ENCODE measurements at regions not wholly inside any gene's neighbourhood (a gene's known extent, or its start where the extent isn't known, plus 50 kb on each side); places are given as distances from the start of the nearest gene placed in this dataset.

- Histone ChIP-seq H2AFZ (ENCODE audit: low read length) (no peak overlapping the region), H4K20me1 (ENCODE audit: insufficient read depth, low read length, poor library complexity, severe bottlenecking) (no peaks in the 10 kb centered on the region), H3K4me2 (ENCODE audit: low read depth, low read length, poor library complexity, severe bottlenecking) (no peak overlapping the region), H3K9ac (ENCODE audit: low read depth, low read length, poor library complexity, severe bottlenecking) (no peak overlapping the region), H3K79me2 (ENCODE audit: insufficient read depth, low read length) (no peaks in the 10 kb centered on the region), H3K4me3 (ENCODE audit: low read length, poor library complexity, severe bottlenecking) (no peak overlapping the region), H3K9me2 (replicated peaks; ENCODE audit: low read depth, low read length) (no peaks in the 10 kb centered on the region), H3F3A (ENCODE audit: low read depth) (no peaks in the 10 kb centered on the region), H3K27me3 (ENCODE audit: insufficient read depth, low read length, poor library complexity, severe bottlenecking) (no peaks in the 10 kb centered on the region), H3K36me3 (ENCODE audit: insufficient read depth, low read length) (no peaks in the 10 kb centered on the region), H3K4me1 (ENCODE audit: insufficient read depth, low read length, poor library complexity, severe bottlenecking) (no peaks in the 10 kb centered on the region), H3K9me3 (ENCODE audit: insufficient read depth, low read depth, low read length) (no peaks in the 10 kb centered on the region)
- TF ChIP-seq EZH2phosphoT487 (IDR thresholded peaks at IDR 0.05; ENCODE audit: borderline replicate concordance) (no peak), CTCF (conservative IDR thresholded peaks at IDR 0.05; ENCODE audit: low read length) (no peak)
Measured at GRCh38 chr7:15764851-15765382, 78.4 kb upstream of the MEOX2 start.

- Histone ChIP-seq H3K9me3 (ENCODE audit: insufficient read depth, low read depth, low read length) (no peaks in the 10 kb centered on the region), H3K4me1 (ENCODE audit: insufficient read depth, low read length, poor library complexity, severe bottlenecking) (no peaks in the 10 kb centered on the region), H3K27me3 (ENCODE audit: insufficient read depth, low read length, poor library complexity, severe bottlenecking) (no peaks in the 10 kb centered on the region), H3K9ac (ENCODE audit: low read depth, low read length, poor library complexity, severe bottlenecking) (no peak overlapping the region), H3K4me3 (ENCODE audit: low read length, poor library complexity, severe bottlenecking) (no peak overlapping the region), H3K79me2 (ENCODE audit: insufficient read depth, low read length) (no peaks in the 10 kb centered on the region), H3K36me3 (ENCODE audit: insufficient read depth, low read length) (no peaks in the 10 kb centered on the region), H3K9me2 (replicated peaks; ENCODE audit: low read depth, low read length) (no peaks in the 10 kb centered on the region), H3K4me2 (ENCODE audit: low read depth, low read length, poor library complexity, severe bottlenecking) (no peak overlapping the region), H2AFZ (ENCODE audit: low read length) (no peak overlapping the region), H4K20me1 (ENCODE audit: insufficient read depth, low read length, poor library complexity, severe bottlenecking) (no peaks in the 10 kb centered on the region), H3F3A (ENCODE audit: low read depth) (no peaks in the 10 kb centered on the region)
- TF ChIP-seq EZH2phosphoT487 (IDR thresholded peaks at IDR 0.05; ENCODE audit: borderline replicate concordance) = no peak
- TF ChIP-seq CTCF (conservative IDR thresholded peaks at IDR 0.05; ENCODE audit: low read length) = no peak
Measured at GRCh38 chr7:15764010-15764409, 77.5 kb upstream of the MEOX2 start.

GRCh38 chr7:15757041-15758000 lies 70.8 kb upstream of the MEOX2 start:
- peaks cover 3% of the 10 kb centered on the region for H3K4me1 ChIP-seq (ENCODE audit: insufficient read depth, low read length, poor library complexity, severe bottlenecking)
- no peak overlapping the region for H2AFZ ChIP-seq (ENCODE audit: low read length)
- no peaks in the 10 kb centered on the region for H3K36me3 ChIP-seq (ENCODE audit: insufficient read depth, low read length)
- H3K4me2 ChIP-seq (ENCODE audit: low read depth, low read length, poor library complexity, severe bottlenecking) = no peak overlapping the region
- H3K4me3 ChIP-seq (ENCODE audit: low read length, poor library complexity, severe bottlenecking) = no peak overlapping the region
- no peak overlapping the region for H3K9ac ChIP-seq (ENCODE audit: low read depth, low read length, poor library complexity, severe bottlenecking)
- no peaks in the 10 kb centered on the region for H3K27me3 ChIP-seq (ENCODE audit: insufficient read depth, low read length, poor library complexity, severe bottlenecking)
- no peak for TF ChIP-seq EZH2phosphoT487 (IDR thresholded peaks at IDR 0.05; ENCODE audit: borderline replicate concordance)
- TF ChIP-seq CTCF (conservative IDR thresholded peaks at IDR 0.05; ENCODE audit: low read length) = no peak
- H4K20me1 ChIP-seq (ENCODE audit: insufficient read depth, low read length, poor library complexity, severe bottlenecking) = no peaks in the 10 kb centered on the region
- no peaks in the 10 kb centered on the region for H3K9me3 ChIP-seq (ENCODE audit: insufficient read depth, low read depth, low read length)
- no peaks in the 10 kb centered on the region for H3F3A ChIP-seq (ENCODE audit: low read depth)
- no peaks in the 10 kb centered on the region for H3K9me2 ChIP-seq (replicated peaks; ENCODE audit: low read depth, low read length)
- no peaks in the 10 kb centered on the region for H3K79me2 ChIP-seq (ENCODE audit: insufficient read depth, low read length)
